Right lobe of liver (tissue), 6 donors: ENCODE measurements at regions not wholly inside any gene's neighbourhood (a gene's known extent, or its start where the extent isn't known, plus 50 kb on each side); places are given as distances from the start of the nearest gene placed in this dataset.

Experiments used
- ATAC-seq, 4 donors: fragments of 200-7000 bp; cut with Tn5 transposase; one replicate each; pipeline ENCODE4 v1.9.1; 2020; ENCODE audit warnings: mild to moderate bottlenecking in 4 of 4, moderate library complexity in 4 of 4
- DNase-seq, 3 donors: peaks; one replicate each; pipeline ENCODE4 v3.0.0-alpha.2; 2020
- H3K27ac ChIP-seq, 3 donors: fragments of 200-600 bp; one replicate each; pipeline ENCODE4 v1.8.0; 2022
- H3K27me3 ChIP-seq, 2 donors: fragments of 200-600 bp; one replicate each; pipeline ENCODE4 v1.8.0; 2022
- H3K36me3 ChIP-seq, 4 donors: fragments of 200-600 bp; sonication (generic) in 1 of 4; one replicate each; pipeline versions ENCODE4 v1.5.1 to v1.8.0; 2017 to 2022; ENCODE audit warnings: control low read depth in 1 of 4
- H3K4me1 ChIP-seq, 4 donors: fragments of 200-600 bp; sonication (generic) in 1 of 4; one replicate each; pipeline versions ENCODE4 v1.5.1 to v1.8.0; 2017 to 2022; ENCODE audit warnings: control low read depth in 1 of 4
- H3K4me3 ChIP-seq, 3 donors: fragments of 200-600 bp; one replicate each; pipeline ENCODE4 v1.8.0; 2022
- H3K9me3 ChIP-seq, 4 donors: fragments of 200-600 bp; sonication (generic) in 1 of 4; one replicate each; pipeline versions ENCODE4 v1.5.1 to v1.8.0; 2017 to 2022; ENCODE audit warnings: control low read depth in 1 of 4
- CTCF ChIP-seq, 4 donors: fragments of 200-600 bp in 3 of 4; fragments of 450-650 bp in 1 of 4; IDR thresholded peaks; one replicate each; pipeline versions ENCODE4 v1.5.1 to v1.8.0; 2016 to 2022; ENCODE audit warnings: antibody characterized with exemption in 4 of 4, mild to moderate bottlenecking in 2 of 4
- POLR2A ChIP-seq: fragments of 450-650 bp; IDR thresholded peaks from one replicate; pipeline ENCODE4 v1.6.1; 2017; ENCODE audit warnings: antibody characterized with exemption, mild to moderate bottlenecking
- WGBS: methylation state at CpG from one replicate; pipeline ENCODE4 v1.1.6; 2018; ENCODE audit warnings: low coverage, low lambda C conversion rate; ENCODE audit not compliant: insufficient coverage; ENCODE audit errors: missing lambda C conversion rate; 5-methylcytosine and 5-hydroxymethylcytosine counted together
- intact Hi-C, 2 donors: fragments of 100-400 bp; cut with DNase I; formaldehyde crosslinking; loops; one replicate each; pipeline versions ENCODE4 v1.11.2 to v1.14.1; 2022
- donor health status: DM: no; HTN: yes; CAD: no.
- donor health status: DM: no; HTN: no; CAD: no.
- donor health status: DM: no; HTN: no; CAD: no.
- donor health status: DM: no; HTN: yes; CAD: no.
- donor health status: DM: no; HTN: yes; CAD: no.

- ATAC-seq (no peak), DNase-seq (no peak)
- 55% methylated on average over 11 of the region's 12 CpGs for WGBS
- Histone ChIP-seq H3K36me3 (no peaks in the 10 kb centered on the region), H3K9me3 (no peaks in the 10 kb centered on the region), H3K27ac (no peak overlapping the region), H3K4me3 (no peak overlapping the region), H3K27me3 (no peaks in the 10 kb centered on the region), H3K4me1 (no peaks in the 10 kb centered on the region)
- intact Hi-C loops = no loop called here
- no peak for TF ChIP-seq POLR2A
- TF ChIP-seq CTCF (IDR thresholded peaks at IDR 0.05) = no peak
These were observed 281.7 kb upstream of the IRX2 start for GRCh38 chr5:3033033-3033755.

GRCh38 chr5:3032513-3032912 lies 281.0 kb upstream of the IRX2 start:
- no peaks in the 10 kb centered on the region for H3K9me3 ChIP-seq
- H3K36me3 ChIP-seq = no peaks in the 10 kb centered on the region
- TF ChIP-seq CTCF (IDR thresholded peaks at IDR 0.05) (no peak), POLR2A (no peak)
- ATAC-seq (no peak), DNase-seq (no peak)
- H3K4me1 ChIP-seq = no peaks in the 10 kb centered on the region
- H3K27me3 ChIP-seq = no peaks in the 10 kb centered on the region
- H3K4me3 ChIP-seq = no peak overlapping the region
- WGBS = 40% methylated on average over 6 of the region's 6 CpGs
- H3K27ac ChIP-seq = no peak overlapping the region
- intact Hi-C loops = no loop called here

GRCh38 chr5:3031733-3032378 lies 280.4 kb upstream of the IRX2 start:
- 68% methylated on average over 8 of the region's 16 CpGs for WGBS
- H3K27me3 ChIP-seq = no peaks in the 10 kb centered on the region
- no peaks in the 10 kb centered on the region for H3K9me3 ChIP-seq
- H3K27ac ChIP-seq = no peak overlapping the region
- no peak overlapping the region for H3K4me3 ChIP-seq
- TF ChIP-seq CTCF (IDR thresholded peaks at IDR 0.05) = no peak
- TF ChIP-seq POLR2A = no peak
- DNase-seq = no peak
- no peaks in the 10 kb centered on the region for H3K4me1 ChIP-seq
- intact Hi-C loops = no loop called here
- H3K36me3 ChIP-seq = no peaks in the 10 kb centered on the region
- no peak for ATAC-seq

GRCh38 chr5:3030511-3031165 lies 279.2 kb upstream of the IRX2 start:
- no peaks in the 10 kb centered on the region for H3K9me3 ChIP-seq
- no peaks in the 10 kb centered on the region for H3K4me1 ChIP-seq
- H3K27ac ChIP-seq = no peak overlapping the region
- no peak for TF ChIP-seq CTCF (IDR thresholded peaks at IDR 0.05)
- no peak for TF ChIP-seq POLR2A
- ATAC-seq (no peak), DNase-seq (no peak)
- no peaks in the 10 kb centered on the region for H3K27me3 ChIP-seq
- WGBS = 74% methylated on average over 7 of the region's 21 CpGs
- H3K36me3 ChIP-seq = no peaks in the 10 kb centered on the region
- intact Hi-C loops = no loop called here
- no peak overlapping the region for H3K4me3 ChIP-seq
